HEK293 (cell line): ENCODE measurements at regions not wholly inside any gene's neighbourhood (a gene's known extent, or its start where the extent isn't known, plus 50 kb on each side); places are given as distances from the start of the nearest gene placed in this dataset.

ENCODE experiments used
- CTCF ChIA-PET: fragments of 350-600 bp; formaldehyde crosslinking; extraction: SDS; loops from one replicate; lab custom pipeline; 2021; ENCODE audit warnings: antibody characterized with exemption; lab: Yijun Ruan, JAX
- POLR2A ChIA-PET: fragments of 300-600 bp; formaldehyde crosslinking; extraction: SDS; loops from one replicate; lab custom pipeline; 2020; ENCODE audit warnings: antibody characterized with exemption, inconsistent platforms; lab: Yijun Ruan, JAX
- H3K27ac ChIP-seq: fragments of 200-500 bp; sonication (Bioruptor generic); 2 replicates; pipeline ENCODE4 v1.5.1; 2014; ENCODE audit warnings: low read depth, low read length, control low read depth, inconsistent platforms; ENCODE audit errors: extremely low read depth
- H3K36me3 ChIP-seq, 2 experiments: fragments of 200-500 bp in 1 of 2; sonication (Bioruptor generic) in 1 of 2; 1 replicate in 1 of 2; 2 replicates in 1 of 2; pipeline ENCODE4 v1.5.1; 2014 to 2017; ENCODE audit warnings: inconsistent platforms in 2 of 2, low read length in 2 of 2; ENCODE audit not compliant: control insufficient read depth in 2 of 2, insufficient read depth in 1 of 2
- H3K4me1 ChIP-seq: fragments of 200-500 bp; sonication (Bioruptor generic); 2 replicates; pipeline ENCODE4 v1.5.1; 2014; ENCODE audit warnings: mild to moderate bottlenecking, low read length, inconsistent platforms; ENCODE audit not compliant: control insufficient read depth, insufficient read depth
- H3K4me3 ChIP-seq: 2 replicates; pipeline ENCODE4 v1.5.1; 2011; ENCODE audit warnings: low read depth, mild to moderate bottlenecking, control low read depth, low read length, moderate library complexity
- H3K9me3 ChIP-seq: fragments of 200-500 bp; sonication (Bioruptor generic); 2 replicates; pipeline ENCODE4 v1.5.1; 2014; ENCODE audit warnings: low read depth, low read length, inconsistent platforms; ENCODE audit not compliant: control insufficient read depth, insufficient read depth
- FEZF1 ChIP-seq: fragments of 450-650 bp; formaldehyde crosslinking; IDR thresholded peaks from 2 replicates; pipeline ENCODE4 v1.5.1; 2016; ENCODE audit warnings: missing biosample characterization, missing genetic modification characterization
- INSM2 ChIP-seq: fragments of 450-650 bp; formaldehyde crosslinking; IDR thresholded peaks from 2 replicates; pipeline ENCODE4 v1.5.1; 2016; ENCODE audit warnings: missing biosample characterization, missing genetic modification characterization
- REPIN1 ChIP-seq: fragments of 450-650 bp; formaldehyde crosslinking; IDR thresholded peaks from 2 replicates; pipeline ENCODE4 v1.5.1; 2017; ENCODE audit warnings: missing biosample characterization, missing genetic modification characterization, low read depth
- SCRT2 ChIP-seq: fragments of 450-650 bp; formaldehyde crosslinking; IDR thresholded peaks from 2 replicates; pipeline ENCODE4 v1.5.1; 2016; ENCODE audit warnings: missing biosample characterization, missing genetic modification characterization
- TSHZ1 ChIP-seq: fragments of 450-650 bp; formaldehyde crosslinking; IDR thresholded peaks from 2 replicates; pipeline ENCODE4 v1.5.1; 2016; ENCODE audit warnings: missing biosample characterization, missing genetic modification characterization, borderline replicate concordance
- ZBTB11 ChIP-seq: fragments of 450-650 bp; formaldehyde crosslinking; conservative IDR thresholded peaks from 2 replicates; pipeline ENCODE4 v1.5.1; 2016; ENCODE audit warnings: low read depth, missing biosample characterization, missing genetic modification characterization
- ZFP3 ChIP-seq: fragments of 450-650 bp; formaldehyde crosslinking; IDR thresholded peaks from 2 replicates; pipeline ENCODE4 v1.5.1; 2016; ENCODE audit warnings: low read depth, missing biosample characterization, missing genetic modification characterization
- ZNF155 ChIP-seq: fragments of 450-650 bp; formaldehyde crosslinking; IDR thresholded peaks from 2 replicates; pipeline ENCODE4 v1.5.1; 2016; ENCODE audit warnings: missing biosample characterization, missing genetic modification characterization
- ZNF174 ChIP-seq: fragments of 450-650 bp; formaldehyde crosslinking; IDR thresholded peaks from 2 replicates; pipeline ENCODE4 v1.5.0; 2017; ENCODE audit warnings: missing biosample characterization, mild to moderate bottlenecking, missing genetic modification characterization
- ZNF292 ChIP-seq: fragments of 450-650 bp; formaldehyde crosslinking; IDR thresholded peaks from 2 replicates; pipeline ENCODE4 v1.5.1; 2016; ENCODE audit warnings: low read depth, missing biosample characterization, missing genetic modification characterization, borderline replicate concordance
- ZNF335 ChIP-seq: fragments of 450-650 bp; formaldehyde crosslinking; conservative IDR thresholded peaks from 2 replicates; pipeline ENCODE4 v1.5.1; 2016; ENCODE audit warnings: missing biosample characterization, missing genetic modification characterization
- ZNF394 ChIP-seq: fragments of 450-650 bp; formaldehyde crosslinking; IDR thresholded peaks from 2 replicates; pipeline ENCODE4 v1.5.1; 2016; ENCODE audit warnings: missing biosample characterization, missing genetic modification characterization, mild to moderate bottlenecking, moderate library complexity, borderline replicate concordance
- ZNF404 ChIP-seq: fragments of 450-650 bp; formaldehyde crosslinking; IDR thresholded peaks from 2 replicates; pipeline ENCODE4 v1.5.1; 2017; ENCODE audit warnings: missing biosample characterization, missing genetic modification characterization
- ZNF423 ChIP-seq: fragments of 450-650 bp; formaldehyde crosslinking; IDR thresholded peaks from 2 replicates; pipeline ENCODE4 v1.5.1; 2016; ENCODE audit warnings: missing biosample characterization, missing genetic modification characterization
- ZNF433 ChIP-seq: fragments of 450-650 bp; formaldehyde crosslinking; IDR thresholded peaks from 2 replicates; pipeline ENCODE4 v1.5.1; 2016; ENCODE audit warnings: missing biosample characterization, missing genetic modification characterization, low read depth
- ZNF48 ChIP-seq: fragments of 450-650 bp; formaldehyde crosslinking; IDR thresholded peaks from 2 replicates; pipeline ENCODE4 v1.5.1; 2016; ENCODE audit warnings: missing biosample characterization, missing genetic modification characterization
- ZNF561 ChIP-seq: fragments of 450-650 bp; IDR thresholded peaks from 2 replicates; pipeline ENCODE4 v1.5.1; 2018; ENCODE audit warnings: missing biosample characterization, missing genetic modification characterization, borderline replicate concordance
- ZNF600 ChIP-seq: fragments of 450-650 bp; formaldehyde crosslinking; IDR thresholded peaks from 2 replicates; pipeline ENCODE4 v1.5.1; 2016; ENCODE audit warnings: missing biosample characterization, missing genetic modification characterization
- ZNF677 ChIP-seq: fragments of 450-650 bp; IDR thresholded peaks from 2 replicates; pipeline ENCODE4 v1.5.0; 2018; ENCODE audit warnings: missing biosample characterization, mild to moderate bottlenecking, missing genetic modification characterization, moderate library complexity
- ZNF830 ChIP-seq: fragments of 450-650 bp; IDR thresholded peaks from 2 replicates; pipeline ENCODE4 v1.5.0; 2018; ENCODE audit warnings: missing biosample characterization, missing genetic modification characterization, low read depth, mild to moderate bottlenecking, moderate library complexity
- ZSCAN4 ChIP-seq: fragments of 450-650 bp; formaldehyde crosslinking; IDR thresholded peaks from 2 replicates; pipeline ENCODE4 v1.5.1; 2017; ENCODE audit warnings: missing biosample characterization, missing genetic modification characterization

GRCh38 chr2:236917164-236917563, 168.5 kb upstream of the COPS8 start:
- ChIA-PET CTCF (no interaction called here), POLR2A (no interaction called here)
- Histone ChIP-seq H3K9me3 (no peaks in the 10 kb centered on the region), H3K4me1 (no peaks in the 10 kb centered on the region), H3K36me3 (no peaks in the 10 kb centered on the region), H3K27ac (no peak overlapping the region), H3K4me3 (no peak overlapping the region)
- TF ChIP-seq ZNF174 (tag by site-specific recombination) (no peak), ZNF677 (no peak), REPIN1 (tag by site-specific recombination) (no peak)

- Histone ChIP-seq H3K27ac (no peak overlapping the region), H3K4me3 (no peak overlapping the region), H3K4me1 (no peaks in the 10 kb centered on the region), H3K9me3 (no peaks in the 10 kb centered on the region), H3K36me3 (no peaks in the 10 kb centered on the region)
- TF ChIP-seq ZNF48 (no peak), ZNF174 (tag by site-specific recombination) (no peak), ZNF433 (tag by site-specific recombination) (no peak), SCRT2 (no peak), ZNF292 (tag by site-specific recombination) (no peak), FEZF1 (tag by site-specific recombination) (no peak), ZNF423 (tag by site-specific recombination) (no peak), ZNF561 (tag by site-specific recombination) (no peak), INSM2 (no peak), ZBTB11 (tag by site-specific recombination) (no peak), ZNF830 (tag by site-specific recombination) (no peak), ZNF600 (tag by site-specific recombination) (no peak), ZFP3 (tag by site-specific recombination) (no peak), ZNF335 (tag by site-specific recombination) (no peak), ZNF404 (tag by site-specific recombination) (no peak), TSHZ1 (tag by site-specific recombination) (no peak), ZNF394 (tag by site-specific recombination) (no peak), ZNF155 (no peak), ZSCAN4 (tag by site-specific recombination) (no peak)
- ChIA-PET POLR2A (no interaction called here), CTCF (no interaction called here)
Measured at GRCh38 chr2:236918545-236918944, 167.1 kb upstream of the COPS8 start.
